Chondrocyte (in vitro differentiated cells): ENCODE measurements at regions not wholly inside any gene's neighbourhood (a gene's known extent, or its start where the extent isn't known, plus 50 kb on each side); places are given as distances from the start of the nearest gene placed in this dataset.

ENCODE experiments used
- DNase-seq: peaks from one replicate; pipeline ENCODE4 v3.0.0; 2021; ENCODE audit warnings: mixed read lengths, low spot score
- H3K27ac Mint-ChIP-seq: one replicate; pipeline ENCODE4 v1.8.0; 2021; ENCODE audit warnings: mild to moderate bottlenecking, moderate library complexity, mixed read lengths; ENCODE audit not compliant: unreplicated experiment
- H3K27me3 Mint-ChIP-seq: 2 replicates; pipeline ENCODE4 v1.8.0; 2021; ENCODE audit warnings: low read depth, mixed read lengths
- H3K36me3 Mint-ChIP-seq: 2 replicates; pipeline ENCODE4 v1.8.0; 2021; ENCODE audit warnings: low read depth, mixed read lengths
- H3K4me1 Mint-ChIP-seq: 2 replicates; pipeline ENCODE4 v1.8.0; 2021; ENCODE audit warnings: low read depth, mild to moderate bottlenecking, mixed read lengths
- H3K4me3 Mint-ChIP-seq: one replicate; pipeline ENCODE4 v1.8.0; 2021; ENCODE audit warnings: mild to moderate bottlenecking, moderate library complexity, mixed read lengths; ENCODE audit not compliant: unreplicated experiment
- H3K9me3 Mint-ChIP-seq: 2 replicates; pipeline ENCODE4 v1.8.0; 2021; ENCODE audit warnings: low read depth, mixed read lengths
- CTCF ChIP-seq: fragments of 200-600 bp; sonication (generic); IDR thresholded peaks from 2 replicates; pipeline ENCODE4 v1.5.0; 2021; ENCODE audit warnings: antibody characterized with exemption, mild to moderate bottlenecking, moderate library complexity

GRCh38 chr16:49057391-49057790 lies 224.2 kb downstream of the CBLN1 start:
- DNase-seq = no peak
- H3K27me3 Mint-ChIP-seq = no peaks in the 10 kb centered on the region
- H3K27ac Mint-ChIP-seq = no peak overlapping the region
- H3K9me3 Mint-ChIP-seq = no peaks in the 10 kb centered on the region
- H3K4me1 Mint-ChIP-seq = no peaks in the 10 kb centered on the region
- H3K36me3 Mint-ChIP-seq = no peaks in the 10 kb centered on the region
- H3K4me3 Mint-ChIP-seq = no peak overlapping the region
- TF ChIP-seq CTCF = no peak

- DNase-seq = no peak
- Mint-ChIP-seq H3K36me3 (no peaks in the 10 kb centered on the region), H3K4me3 (no peak overlapping the region), H3K9me3 (no peaks in the 10 kb centered on the region), H3K27me3 (no peaks in the 10 kb centered on the region), H3K27ac (no peak overlapping the region), H3K4me1 (no peaks in the 10 kb centered on the region)
- TF ChIP-seq CTCF = no peak
Observed at GRCh38 chr16:49056546-49056945, 225.1 kb downstream of the CBLN1 start.

- Mint-ChIP-seq H3K4me3 (no peak overlapping the region), H3K27me3 (no peaks in the 10 kb centered on the region), H3K9me3 (no peaks in the 10 kb centered on the region), H3K27ac (no peak overlapping the region), H3K36me3 (no peaks in the 10 kb centered on the region), H3K4me1 (no peaks in the 10 kb centered on the region)
- TF ChIP-seq CTCF = no peak
- no peak for DNase-seq
Observed at GRCh38 chr16:49055824-49056545, 225.7 kb downstream of the CBLN1 start.

- no peak for TF ChIP-seq CTCF
- DNase-seq = no peak
- Mint-ChIP-seq H3K9me3 (no peaks in the 10 kb centered on the region), H3K27me3 (no peaks in the 10 kb centered on the region), H3K27ac (no peak overlapping the region), H3K4me3 (no peak overlapping the region), H3K36me3 (no peaks in the 10 kb centered on the region), H3K4me1 (no peaks in the 10 kb centered on the region)
Observed at GRCh38 chr16:49055291-49055690, 226.3 kb downstream of the CBLN1 start.

- no peak overlapping the region for H3K27ac Mint-ChIP-seq
- H3K36me3 Mint-ChIP-seq = no peaks in the 10 kb centered on the region
- no peak overlapping the region for H3K4me3 Mint-ChIP-seq
- no peaks in the 10 kb centered on the region for H3K27me3 Mint-ChIP-seq
- TF ChIP-seq CTCF = no peak
- no peak for DNase-seq
- no peaks in the 10 kb centered on the region for H3K4me1 Mint-ChIP-seq
- H3K9me3 Mint-ChIP-seq = no peaks in the 10 kb centered on the region
Observed at GRCh38 chr16:49054606-49055005, 227.0 kb downstream of the CBLN1 start.
